ENCODE measurements at regions not wholly inside any gene's neighbourhood (a gene's known extent, or its start where the extent isn't known, plus 50 kb on each side); places are given as distances from the start of the nearest gene placed in this dataset.

DNA sequence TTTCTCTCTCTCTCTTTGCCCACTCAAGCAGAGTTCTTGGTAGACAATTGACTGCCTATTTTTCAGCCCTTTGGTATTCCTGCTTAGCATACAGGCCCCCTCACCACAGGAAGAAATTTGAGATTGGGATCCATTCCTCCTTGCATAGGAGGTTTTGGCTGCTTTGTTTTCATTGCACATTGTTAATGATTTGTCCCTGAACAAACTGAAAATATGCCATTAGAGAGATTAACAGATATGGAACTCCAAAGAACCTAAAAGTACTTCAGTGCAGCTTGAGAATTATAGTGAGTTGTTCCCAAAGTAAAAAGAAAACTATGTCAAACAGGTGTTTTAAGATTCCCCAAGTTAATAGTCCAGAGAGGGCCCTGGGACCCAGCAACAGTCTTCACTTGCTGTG, 200.0 kb downstream of the TTLL7 start:
- no peak overlapping the region for H3K27ac ChIP-seq
- intact Hi-C loops (cut with DNase I) = no loop called here
- H3K36me3 ChIP-seq = no peaks in the 10 kb centered on the region
- TF ChIP-seq, protein P1, sequence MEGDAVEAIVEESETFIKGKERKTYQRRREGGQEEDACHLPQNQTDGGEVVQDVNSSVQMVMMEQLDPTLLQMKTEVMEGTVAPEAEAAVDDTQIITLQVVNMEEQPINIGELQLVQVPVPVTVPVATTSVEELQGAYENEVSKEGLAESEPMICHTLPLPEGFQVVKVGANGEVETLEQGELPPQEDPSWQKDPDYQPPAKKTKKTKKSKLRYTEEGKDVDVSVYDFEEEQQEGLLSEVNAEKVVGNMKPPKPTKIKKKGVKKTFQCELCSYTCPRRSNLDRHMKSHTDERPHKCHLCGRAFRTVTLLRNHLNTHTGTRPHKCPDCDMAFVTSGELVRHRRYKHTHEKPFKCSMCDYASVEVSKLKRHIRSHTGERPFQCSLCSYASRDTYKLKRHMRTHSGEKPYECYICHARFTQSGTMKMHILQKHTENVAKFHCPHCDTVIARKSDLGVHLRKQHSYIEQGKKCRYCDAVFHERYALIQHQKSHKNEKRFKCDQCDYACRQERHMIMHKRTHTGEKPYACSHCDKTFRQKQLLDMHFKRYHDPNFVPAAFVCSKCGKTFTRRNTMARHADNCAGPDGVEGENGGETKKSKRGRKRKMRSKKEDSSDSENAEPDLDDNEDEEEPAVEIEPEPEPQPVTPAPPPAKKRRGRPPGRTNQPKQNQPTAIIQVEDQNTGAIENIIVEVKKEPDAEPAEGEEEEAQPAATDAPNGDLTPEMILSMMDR (IDR thresholded peaks at IDR 0.05) = no peak
- no peaks in the 10 kb centered on the region for H3K9me3 ChIP-seq
- H3K4me1 ChIP-seq = no peaks in the 10 kb centered on the region
- ATAC-seq (no peak), DNase-seq (no peak)
- no peaks in the 10 kb centered on the region for H3K27me3 ChIP-seq
- H3K4me3 ChIP-seq = no peak overlapping the region

DNA sequence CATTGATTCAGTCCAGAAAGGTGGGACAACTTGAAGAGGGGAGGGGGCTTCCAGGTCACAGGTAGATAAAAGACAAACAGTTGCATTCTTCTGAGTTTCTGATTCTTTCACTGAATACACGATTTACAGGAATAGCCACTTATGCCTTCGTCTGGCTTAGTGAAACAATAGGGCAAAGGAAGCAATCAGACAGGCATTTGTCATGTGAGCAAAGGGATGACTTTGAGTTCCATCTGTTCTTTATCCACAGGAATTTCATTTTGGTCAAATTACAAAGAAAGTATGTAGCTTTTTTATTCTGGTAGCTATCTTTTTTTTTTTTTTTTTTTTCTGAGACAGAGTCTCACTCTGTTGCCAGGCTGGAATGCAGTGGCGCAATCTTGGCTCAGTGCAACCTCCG, 202.5 kb downstream of the TTLL7 start:
- intact Hi-C loops (cut with DNase I) = no loop called here
- H3K9me3 ChIP-seq = no peaks in the 10 kb centered on the region
- H3K27me3 ChIP-seq = no peaks in the 10 kb centered on the region
- no peaks in the 10 kb centered on the region for H3K4me1 ChIP-seq
- TF ChIP-seq, protein P1 (IDR thresholded peaks at IDR 0.05) = no peak
- ATAC-seq (no peak), DNase-seq (no peak)
- no peaks in the 10 kb centered on the region for H3K36me3 ChIP-seq
- no peak overlapping the region for H3K27ac ChIP-seq
- H3K4me3 ChIP-seq = no peak overlapping the region

DNA sequence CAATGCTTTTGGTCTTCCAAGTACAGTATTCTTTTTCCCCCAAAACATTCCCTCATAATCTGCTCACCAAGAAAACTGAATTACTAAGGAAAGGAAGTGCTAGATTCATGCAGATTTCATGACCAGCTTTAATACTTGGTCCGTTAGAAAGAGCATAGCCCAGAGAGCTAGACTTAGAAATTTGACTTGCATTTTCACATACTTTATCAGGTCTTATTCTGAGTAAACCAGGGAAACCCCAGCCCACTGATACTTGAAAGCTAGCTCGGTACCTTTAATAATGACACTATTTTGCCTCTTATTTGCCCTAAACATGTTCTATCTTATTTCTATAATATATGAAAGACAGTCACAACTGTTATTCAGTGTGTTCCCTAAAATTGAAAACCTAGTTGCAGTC, 204.5 kb downstream of the TTLL7 start:
- ATAC-seq (no peak), DNase-seq (no peak)
- intact Hi-C loops (cut with DNase I) = no loop called here
- Histone ChIP-seq H3K27me3 (no peaks in the 10 kb centered on the region), H3K27ac (no peak overlapping the region), H3K36me3 (no peaks in the 10 kb centered on the region), H3K4me1 (no peaks in the 10 kb centered on the region), H3K4me3 (no peak overlapping the region), H3K9me3 (no peaks in the 10 kb centered on the region)
- TF ChIP-seq, protein P1 (IDR thresholded peaks at IDR 0.05) = no peak

- Histone ChIP-seq H3K4me1 (no peaks in the 10 kb centered on the region), H3K27ac (no peak overlapping the region), H3K4me3 (no peak overlapping the region), H3K36me3 (no peaks in the 10 kb centered on the region), H3K27me3 (no peaks in the 10 kb centered on the region), H3K9me3 (no peaks in the 10 kb centered on the region)
- peak; percentile 33 for ATAC-seq
- intact Hi-C loops (cut with DNase I) = no loop called here
- TF ChIP-seq, protein P1 (IDR thresholded peaks at IDR 0.05) = no peak
- no peak for DNase-seq
Observed at GRCh38 chr1:83791821-83792437, 207.0 kb downstream of the TTLL7 start.

GRCh38 chr1:83790446-83790845, 208.5 kb downstream of the TTLL7 start:
- H3K27ac ChIP-seq = no peak overlapping the region
- no peaks in the 10 kb centered on the region for H3K9me3 ChIP-seq
- no peaks in the 10 kb centered on the region for H3K27me3 ChIP-seq
- no peaks in the 10 kb centered on the region for H3K4me1 ChIP-seq
- H3K36me3 ChIP-seq = no peaks in the 10 kb centered on the region
- H3K4me3 ChIP-seq = no peak overlapping the region
- TF ChIP-seq, protein P1 (IDR thresholded peaks at IDR 0.05) = no peak
- ATAC-seq (no peak), DNase-seq (no peak)
- intact Hi-C loops (cut with DNase I) = no loop called here

Measured in left lung (tissue), 4 donors.